NT2/D1 (cell line): ENCODE measurements at regions not wholly inside any gene's neighbourhood (a gene's known extent, or its start where the extent isn't known, plus 50 kb on each side); places are given as distances from the start of the nearest gene placed in this dataset.

Source experiments
- SUZ12 ChIP-seq: IDR thresholded peaks from 2 replicates; pipeline ENCODE4 v1.6.1; 2011; ENCODE audit not compliant: insufficient read length, insufficient read depth; ENCODE audit errors: extremely low read depth
- YY1 ChIP-seq: IDR thresholded peaks from 2 replicates; pipeline ENCODE4 v1.6.1; 2011; ENCODE audit not compliant: insufficient read length, insufficient read depth
- ZNF274 ChIP-seq: IDR thresholded peaks from 2 replicates; pipeline ENCODE4 v1.6.1; 2011; ENCODE audit warnings: mild to moderate bottlenecking, low read depth, low read length

DNA sequence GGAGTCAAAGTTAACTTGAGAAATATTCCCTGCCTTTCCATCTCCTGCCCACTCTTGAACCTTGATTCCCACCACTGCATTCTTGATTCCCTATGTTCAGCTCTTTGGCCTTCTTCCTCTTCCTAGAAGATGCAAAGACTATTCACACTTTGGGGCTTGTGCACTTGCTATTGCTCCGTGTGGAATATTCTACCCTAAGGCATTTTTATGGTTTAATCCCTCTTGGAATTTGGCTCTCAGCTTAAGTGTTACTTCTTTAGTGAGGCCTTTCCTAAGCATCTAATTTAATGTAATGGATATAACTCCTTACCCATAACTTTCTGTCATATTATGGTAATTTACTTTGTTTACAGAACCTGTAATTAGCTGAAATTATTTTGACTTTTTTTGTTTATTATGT, 318.9 kb upstream of the COL8A1 start:
- TF ChIP-seq ZNF274 (no peak), YY1 (no peak), SUZ12 (no peak)
